OCI-LY3 (cell line): ENCODE measurements at regions not wholly inside any gene's neighbourhood (a gene's known extent, or its start where the extent isn't known, plus 50 kb on each side); places are given as distances from the start of the nearest gene placed in this dataset.

ENCODE experiments used
- H2AFZ ChIP-seq: fragments of 200-600, 300-600 bp; shearing (Covaris generic); 2 replicates; pipeline ENCODE4 v1.6.0; 2014; ENCODE audit warnings: antibody characterized with exemption, low read depth, low read length
- H3K27ac ChIP-seq: fragments of 200-600, 300-600 bp; sonication (generic); 2 replicates; pipeline ENCODE4 v1.5.1; 2014; ENCODE audit warnings: mild to moderate bottlenecking, low read length, moderate library complexity, mixed read lengths
- H3K27me3 ChIP-seq: fragments of 200-600, 300-600 bp; sonication (generic); 2 replicates; pipeline ENCODE4 v1.6.1; 2014; ENCODE audit warnings: low read depth, low read length, mixed read lengths
- H3K36me3 ChIP-seq: fragments of 200-600, 300-600 bp; sonication (generic); replicated peaks from 2 replicates; pipeline ENCODE3; 2014; ENCODE audit warnings: low read depth, low read length, mixed read lengths
- H3K4me1 ChIP-seq: fragments of 300-600, 200-600 bp; sonication (generic); 2 replicates; pipeline ENCODE4 v1.6.1; 2014; ENCODE audit warnings: low read length, mixed read lengths
- H3K4me2 ChIP-seq: fragments of 200-600, 300-600 bp; sonication (generic); 2 replicates; pipeline ENCODE4 v1.6.1; 2014; ENCODE audit warnings: low read length, mixed read lengths
- H3K4me3 ChIP-seq: fragments of 300-600, 200-600 bp; sonication (generic); 2 replicates; pipeline ENCODE4 v1.5.1; 2014; ENCODE audit warnings: antibody characterized with exemption, mild to moderate bottlenecking, low read length, moderate library complexity
- H3K79me2 ChIP-seq: fragments of 300-600, 200-600 bp; shearing (Covaris generic); 2 replicates; pipeline ENCODE4 v1.6.1; 2014; ENCODE audit warnings: mild to moderate bottlenecking, low read length, mixed read lengths
- H3K9ac ChIP-seq: fragments of 300-600, 200-600 bp; shearing (Covaris generic); 2 replicates; pipeline ENCODE4 v1.6.0; 2014; ENCODE audit warnings: mild to moderate bottlenecking, low read length, moderate library complexity
- H3K9me3 ChIP-seq: fragments of 200-600, 300-600 bp; shearing (Covaris generic); 2 replicates; pipeline ENCODE4 v1.6.1; 2014; ENCODE audit warnings: low read length, mixed read lengths; ENCODE audit not compliant: insufficient read depth
- H4K20me1 ChIP-seq: fragments of 200-600, 300-600 bp; sonication (generic); 2 replicates; pipeline ENCODE4 v1.6.1; 2016; ENCODE audit warnings: low read length, mixed read lengths; ENCODE audit not compliant: insufficient read depth
- CTCF ChIP-seq: fragments of 200-600, 300-600 bp; sonication (generic); IDR thresholded peaks from 2 replicates; pipeline ENCODE4 v1.5.1; 2014; ENCODE audit warnings: antibody characterized with exemption, low read length, low read depth
- EZH2phosphoT487 ChIP-seq: fragments of 200-600 bp; shearing (Covaris generic); IDR thresholded peaks from 2 replicates; pipeline ENCODE4 v1.6.1; 2018; ENCODE audit warnings: antibody characterized with exemption, mixed run types, low read depth

DNA sequence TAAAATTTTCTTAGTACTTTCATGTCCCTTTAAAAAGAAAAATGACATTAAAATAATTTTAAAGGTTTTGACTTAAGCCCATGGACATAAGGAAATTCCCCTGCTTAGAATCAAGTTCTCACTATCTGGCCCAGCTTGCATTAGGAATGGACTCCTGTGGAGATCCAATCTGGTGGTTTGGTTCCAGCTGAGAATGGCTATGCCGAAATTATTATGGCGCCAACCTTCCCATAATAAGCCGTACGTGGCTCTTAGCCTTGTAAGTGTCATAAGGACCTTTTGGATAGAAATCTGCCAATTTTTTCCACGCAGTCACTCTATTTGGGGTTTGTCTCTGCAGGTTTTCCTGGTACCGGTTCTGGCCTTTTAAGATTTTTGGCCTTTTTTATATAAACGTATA is 262.1 kb upstream of the MAF start:
- no peak overlapping the region for H2AFZ ChIP-seq
- peaks cover 15% of the 10 kb centered on the region; the same call in 1 of the 2 replicates for H3K4me1 ChIP-seq
- no peak overlapping the region for H3K9ac ChIP-seq
- TF ChIP-seq CTCF (no peak), EZH2phosphoT487 (no peak)
- no peaks in the 10 kb centered on the region for H3K9me3 ChIP-seq
- no peak overlapping the region for H3K4me2 ChIP-seq
- H3K27ac ChIP-seq: no peak overlapping the region
- no peaks in the 10 kb centered on the region for H3K79me2 ChIP-seq
- H3K27me3 ChIP-seq: no peaks in the 10 kb centered on the region
- H3K4me3 ChIP-seq: no peak overlapping the region
- H3K36me3 ChIP-seq: no peaks in the 10 kb centered on the region
- no peaks in the 10 kb centered on the region for H4K20me1 ChIP-seq

- Histone ChIP-seq H4K20me1 (no peaks in the 10 kb centered on the region), H3K79me2 (no peaks in the 10 kb centered on the region), H2AFZ (no peak overlapping the region), H3K4me2 (no peak overlapping the region), H3K36me3 (no peaks in the 10 kb centered on the region), H3K9me3 (no peaks in the 10 kb centered on the region), H3K4me3 (no peak overlapping the region), H3K4me1 (0 out of 2 replicates have a peak, but pooled peaks cover 3% of the 10 kb centered on the region), H3K27me3 (no peaks in the 10 kb centered on the region), H3K9ac (no peak overlapping the region), H3K27ac (no peak overlapping the region)
- TF ChIP-seq EZH2phosphoT487: no peak
- TF ChIP-seq CTCF: no peak
Measured at GRCh38 chr16:79856581-79856980, 256.0 kb upstream of the MAF start.

DNA sequence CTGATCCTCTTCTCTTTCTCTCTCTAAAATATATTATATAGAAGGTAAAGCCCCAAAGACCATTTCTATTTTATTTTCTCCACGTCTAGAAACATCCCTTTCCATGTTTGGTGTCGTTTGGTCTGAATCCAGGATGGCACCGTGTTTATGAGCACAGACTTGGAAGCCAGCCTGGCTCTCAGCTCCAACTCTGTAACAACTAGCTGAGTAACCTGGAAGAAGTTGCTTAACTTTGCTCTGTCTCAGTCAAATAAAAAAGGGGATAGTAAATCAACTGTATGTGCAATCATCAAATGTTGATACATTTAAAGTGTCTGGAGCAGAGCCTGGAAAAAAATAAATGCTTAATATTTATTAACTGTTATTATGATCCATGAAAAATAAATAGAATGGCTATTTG is 249.8 kb upstream of the MAF start:
- Histone ChIP-seq H2AFZ (no peak overlapping the region), H3K36me3 (no peaks in the 10 kb centered on the region), H3K27ac (no peak overlapping the region), H3K79me2 (no peaks in the 10 kb centered on the region), H3K9ac (no peak overlapping the region), H3K4me2 (no peak overlapping the region), H3K4me3 (no peak overlapping the region), H4K20me1 (no peaks in the 10 kb centered on the region), H3K27me3 (no peaks in the 10 kb centered on the region), H3K9me3 (no peaks in the 10 kb centered on the region), H3K4me1 (peaks cover 16% of the 10 kb centered on the region)
- TF ChIP-seq EZH2phosphoT487: no peak
- TF ChIP-seq CTCF: no peak

- no peaks in the 10 kb centered on the region for H3K9me3 ChIP-seq
- H3K79me2 ChIP-seq: no peaks in the 10 kb centered on the region
- H3K9ac ChIP-seq: no peak overlapping the region
- peaks cover 27% of the 10 kb centered on the region for H3K4me1 ChIP-seq
- H4K20me1 ChIP-seq: no peaks in the 10 kb centered on the region
- H3K36me3 ChIP-seq: no peaks in the 10 kb centered on the region
- no peak overlapping the region for H3K4me3 ChIP-seq
- no peak overlapping the region for H3K4me2 ChIP-seq
- H2AFZ ChIP-seq: no peak overlapping the region
- H3K27ac ChIP-seq: no peak overlapping the region
- H3K27me3 ChIP-seq: no peaks in the 10 kb centered on the region
- TF ChIP-seq EZH2phosphoT487 (no peak), CTCF (no peak)
Measured at GRCh38 chr16:79849119-79849518, 248.6 kb upstream of the MAF start.
